ENCODE measurements at regions not wholly inside any gene's neighbourhood (a gene's known extent, or its start where the extent isn't known, plus 50 kb on each side); places are given as distances from the start of the nearest gene placed in this dataset.

DNA sequence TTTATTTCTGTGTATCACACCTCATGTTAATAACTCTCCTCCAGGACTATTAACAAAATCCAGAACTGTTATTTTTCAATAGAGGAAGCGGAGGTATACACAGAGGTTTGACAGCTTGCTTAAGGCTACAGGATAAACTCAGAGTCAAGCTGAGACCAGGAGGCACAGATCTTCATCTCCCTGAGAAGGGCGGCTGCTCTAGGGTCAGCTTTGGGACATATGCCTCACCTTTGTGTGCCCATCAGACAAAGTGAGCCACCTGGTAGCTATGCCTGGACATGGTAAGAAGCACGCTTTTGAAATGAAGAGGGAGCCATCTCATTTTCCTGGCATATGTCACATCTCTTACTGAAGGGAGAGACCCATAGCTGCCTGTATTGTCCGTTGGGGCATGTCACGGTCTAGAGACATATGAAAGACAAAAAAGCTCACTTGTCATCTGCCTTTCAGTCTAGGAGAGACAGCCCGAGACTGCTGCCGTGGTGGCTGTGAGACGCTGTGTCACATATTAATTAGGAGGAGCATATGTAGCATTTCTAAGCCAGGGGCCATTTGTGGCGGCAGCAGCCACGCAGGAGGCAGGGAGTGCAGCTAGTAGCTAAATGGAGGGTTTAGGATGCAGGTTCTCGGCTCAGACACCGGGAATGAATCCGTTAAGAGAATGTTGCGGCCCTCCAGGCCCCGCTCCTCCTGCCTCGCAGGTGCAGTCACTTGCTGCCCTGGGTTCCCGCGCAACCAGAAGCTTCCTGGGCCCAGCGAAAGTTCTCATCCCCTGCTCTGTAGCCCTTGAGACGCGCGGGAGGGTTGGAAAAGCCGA lies 161.3 kb upstream of the C1orf21 start:
- peak overlapping the region; percentile 10 for H3K4me3 ChIP-seq (ENCODE audit: low read length)
- H2AFZ ChIP-seq (ENCODE audit: low read depth, low read length), result no peak overlapping the region
- no peak overlapping the region for H3K4me2 ChIP-seq (ENCODE audit: low read length)
- no peaks in the 10 kb centered on the region for H3K9me3 ChIP-seq (ENCODE audit: low read length)
- no peaks in the 10 kb centered on the region for H3K27me3 ChIP-seq (ENCODE audit: insufficient read depth, low read depth, low read length)
- no peaks in the 10 kb centered on the region for H3K36me3 ChIP-seq (ENCODE audit: insufficient read depth, low read length)
- H3K79me2 ChIP-seq (replicated peaks; ENCODE audit: insufficient read depth, low read length), result no peaks in the 10 kb centered on the region
- no peaks in the 10 kb centered on the region for H4K20me1 ChIP-seq (ENCODE audit: insufficient read depth)
- no peaks in the 10 kb centered on the region for H3K9me2 ChIP-seq (ENCODE audit: insufficient read depth, low read length)
- H3K27ac ChIP-seq (ENCODE audit: low read length), result peak overlapping the region; percentile 44
- TF ChIP-seq SMC3 (conservative IDR thresholded peaks at IDR 0.05; ENCODE audit: poor library complexity), result no peak
- TF ChIP-seq RAD21 (conservative IDR thresholded peaks at IDR 0.05), result no peak
- no peak for TF ChIP-seq MXI1 (conservative IDR thresholded peaks at IDR 0.05; ENCODE audit: poor library complexity, severe bottlenecking)
- TF ChIP-seq, protein P1, sequence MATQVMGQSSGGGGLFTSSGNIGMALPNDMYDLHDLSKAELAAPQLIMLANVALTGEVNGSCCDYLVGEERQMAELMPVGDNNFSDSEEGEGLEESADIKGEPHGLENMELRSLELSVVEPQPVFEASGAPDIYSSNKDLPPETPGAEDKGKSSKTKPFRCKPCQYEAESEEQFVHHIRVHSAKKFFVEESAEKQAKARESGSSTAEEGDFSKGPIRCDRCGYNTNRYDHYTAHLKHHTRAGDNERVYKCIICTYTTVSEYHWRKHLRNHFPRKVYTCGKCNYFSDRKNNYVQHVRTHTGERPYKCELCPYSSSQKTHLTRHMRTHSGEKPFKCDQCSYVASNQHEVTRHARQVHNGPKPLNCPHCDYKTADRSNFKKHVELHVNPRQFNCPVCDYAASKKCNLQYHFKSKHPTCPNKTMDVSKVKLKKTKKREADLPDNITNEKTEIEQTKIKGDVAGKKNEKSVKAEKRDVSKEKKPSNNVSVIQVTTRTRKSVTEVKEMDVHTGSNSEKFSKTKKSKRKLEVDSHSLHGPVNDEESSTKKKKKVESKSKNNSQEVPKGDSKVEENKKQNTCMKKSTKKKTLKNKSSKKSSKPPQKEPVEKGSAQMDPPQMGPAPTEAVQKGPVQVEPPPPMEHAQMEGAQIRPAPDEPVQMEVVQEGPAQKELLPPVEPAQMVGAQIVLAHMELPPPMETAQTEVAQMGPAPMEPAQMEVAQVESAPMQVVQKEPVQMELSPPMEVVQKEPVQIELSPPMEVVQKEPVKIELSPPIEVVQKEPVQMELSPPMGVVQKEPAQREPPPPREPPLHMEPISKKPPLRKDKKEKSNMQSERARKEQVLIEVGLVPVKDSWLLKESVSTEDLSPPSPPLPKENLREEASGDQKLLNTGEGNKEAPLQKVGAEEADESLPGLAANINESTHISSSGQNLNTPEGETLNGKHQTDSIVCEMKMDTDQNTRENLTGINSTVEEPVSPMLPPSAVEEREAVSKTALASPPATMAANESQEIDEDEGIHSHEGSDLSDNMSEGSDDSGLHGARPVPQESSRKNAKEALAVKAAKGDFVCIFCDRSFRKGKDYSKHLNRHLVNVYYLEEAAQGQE (IDR thresholded peaks at IDR 0.05; ENCODE audit: borderline replicate concordance), result peak; percentile 72
- peak; percentile 77 for TF ChIP-seq EP300 (conservative IDR thresholded peaks at IDR 0.05; ENCODE audit: poor library complexity, severe bottlenecking)
- peak; percentile 25 for TF ChIP-seq POLR2AphosphoS5 (IDR thresholded peaks at IDR 0.05)
- TF ChIP-seq, protein P2, sequence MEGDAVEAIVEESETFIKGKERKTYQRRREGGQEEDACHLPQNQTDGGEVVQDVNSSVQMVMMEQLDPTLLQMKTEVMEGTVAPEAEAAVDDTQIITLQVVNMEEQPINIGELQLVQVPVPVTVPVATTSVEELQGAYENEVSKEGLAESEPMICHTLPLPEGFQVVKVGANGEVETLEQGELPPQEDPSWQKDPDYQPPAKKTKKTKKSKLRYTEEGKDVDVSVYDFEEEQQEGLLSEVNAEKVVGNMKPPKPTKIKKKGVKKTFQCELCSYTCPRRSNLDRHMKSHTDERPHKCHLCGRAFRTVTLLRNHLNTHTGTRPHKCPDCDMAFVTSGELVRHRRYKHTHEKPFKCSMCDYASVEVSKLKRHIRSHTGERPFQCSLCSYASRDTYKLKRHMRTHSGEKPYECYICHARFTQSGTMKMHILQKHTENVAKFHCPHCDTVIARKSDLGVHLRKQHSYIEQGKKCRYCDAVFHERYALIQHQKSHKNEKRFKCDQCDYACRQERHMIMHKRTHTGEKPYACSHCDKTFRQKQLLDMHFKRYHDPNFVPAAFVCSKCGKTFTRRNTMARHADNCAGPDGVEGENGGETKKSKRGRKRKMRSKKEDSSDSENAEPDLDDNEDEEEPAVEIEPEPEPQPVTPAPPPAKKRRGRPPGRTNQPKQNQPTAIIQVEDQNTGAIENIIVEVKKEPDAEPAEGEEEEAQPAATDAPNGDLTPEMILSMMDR (IDR thresholded peaks at IDR 0.05; ENCODE audit: poor library complexity, severe bottlenecking), result no peak
- no peak for TF ChIP-seq EZH2 (IDR thresholded peaks at IDR 0.05; ENCODE audit: borderline replicate concordance, insufficient read depth, low read length, poor library complexity, severe bottlenecking)
- no peak for TF ChIP-seq TAF1 (IDR thresholded peaks at IDR 0.05; ENCODE audit: low read depth)
- no peaks in the 10 kb centered on the region for H3F3A ChIP-seq (ENCODE audit: insufficient read depth, low read length, poor library complexity, severe bottlenecking)
- peak overlapping the region; percentile 33 for H3K9ac ChIP-seq (ENCODE audit: low read length)

DNA sequence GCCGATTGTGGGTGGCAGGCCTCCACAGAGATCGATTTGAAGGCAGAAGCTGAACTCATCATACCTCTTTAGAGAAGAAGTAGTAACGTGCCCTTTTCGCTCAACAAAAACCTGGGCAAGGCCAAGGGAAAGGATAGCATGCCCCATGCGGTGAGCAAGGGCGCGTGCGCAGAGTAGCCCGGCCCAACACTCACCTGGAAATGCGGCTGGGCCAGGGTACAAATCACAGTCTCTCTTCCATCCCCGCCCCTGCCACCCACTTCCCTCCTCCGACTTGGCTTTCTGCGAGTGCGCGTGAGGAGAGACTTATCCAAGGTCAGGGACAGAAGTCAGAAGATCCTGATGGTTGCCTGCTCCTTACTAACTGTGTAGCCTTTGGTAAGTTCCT lies 160.7 kb upstream of the C1orf21 start:
- no peaks in the 10 kb centered on the region for H3K36me3 ChIP-seq (ENCODE audit: insufficient read depth, low read length)
- H3K27ac ChIP-seq (ENCODE audit: low read length), result peak overlapping the region; percentile 44
- H4K20me1 ChIP-seq (ENCODE audit: insufficient read depth), result no peaks in the 10 kb centered on the region
- no peaks in the 10 kb centered on the region for H3K27me3 ChIP-seq (ENCODE audit: insufficient read depth, low read depth, low read length)
- no peak overlapping the region for H3K4me3 ChIP-seq (ENCODE audit: low read length)
- H3K79me2 ChIP-seq (replicated peaks; ENCODE audit: insufficient read depth, low read length), result no peaks in the 10 kb centered on the region
- no peak overlapping the region for H3K4me2 ChIP-seq (ENCODE audit: low read length)
- no peaks in the 10 kb centered on the region for H3F3A ChIP-seq (ENCODE audit: insufficient read depth, low read length, poor library complexity, severe bottlenecking)
- H2AFZ ChIP-seq (ENCODE audit: low read depth, low read length), result no peak overlapping the region
- TF ChIP-seq, protein P2 (IDR thresholded peaks at IDR 0.05; ENCODE audit: poor library complexity, severe bottlenecking), result no peak
- no peak for TF ChIP-seq RAD21 (conservative IDR thresholded peaks at IDR 0.05)
- no peak for TF ChIP-seq SMC3 (conservative IDR thresholded peaks at IDR 0.05; ENCODE audit: poor library complexity)
- no peak for TF ChIP-seq MXI1 (conservative IDR thresholded peaks at IDR 0.05; ENCODE audit: poor library complexity, severe bottlenecking)
- TF ChIP-seq EZH2 (IDR thresholded peaks at IDR 0.05; ENCODE audit: borderline replicate concordance, insufficient read depth, low read length, poor library complexity, severe bottlenecking), result no peak
- no peak for TF ChIP-seq EP300 (conservative IDR thresholded peaks at IDR 0.05; ENCODE audit: poor library complexity, severe bottlenecking)
- no peak for TF ChIP-seq POLR2AphosphoS5 (IDR thresholded peaks at IDR 0.05)
- TF ChIP-seq TAF1 (IDR thresholded peaks at IDR 0.05; ENCODE audit: low read depth), result no peak
- TF ChIP-seq, protein P1 (IDR thresholded peaks at IDR 0.05; ENCODE audit: borderline replicate concordance), result no peak
- peak overlapping the region; percentile 33 for H3K9ac ChIP-seq (ENCODE audit: low read length)
- no peaks in the 10 kb centered on the region for H3K9me2 ChIP-seq (ENCODE audit: insufficient read depth, low read length)
- no peaks in the 10 kb centered on the region for H3K9me3 ChIP-seq (ENCODE audit: low read length)

Measured in neural cell (in vitro differentiated cells).